ENCODE measurements at regions not wholly inside any gene's neighbourhood (a gene's known extent, or its start where the extent isn't known, plus 50 kb on each side); places are given as distances from the start of the nearest gene placed in this dataset.

DNA sequence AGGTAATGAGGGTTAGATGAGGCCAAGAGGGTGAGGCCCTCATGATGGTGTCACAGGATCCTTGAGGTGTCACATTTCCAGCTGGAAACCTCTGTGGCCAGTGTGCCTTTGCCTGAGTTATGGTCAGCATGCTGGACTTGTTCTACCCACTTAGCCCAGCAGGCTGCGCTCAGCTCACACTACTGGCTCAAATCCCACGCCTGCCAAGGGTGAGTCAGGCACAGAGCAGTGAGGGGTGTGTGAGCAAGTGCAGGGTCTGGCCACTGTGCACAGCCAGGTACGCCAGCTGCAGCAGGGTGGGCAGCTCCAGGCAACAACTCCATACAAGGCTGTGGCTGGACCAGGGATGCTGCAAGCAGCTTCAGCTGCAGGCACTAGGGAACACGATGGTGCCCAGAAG is 616.6 kb upstream of the FSHR start:
- TF ChIP-seq POLR2A (IDR thresholded peaks at IDR 0.05) (no peak), CTCF (IDR thresholded peaks at IDR 0.05) (peak in 5 of 7 experiments; percentile 30 to 61 (median 35))
- H3K4me3 ChIP-seq, result no peak overlapping the region
- no peaks in the 10 kb centered on the region for H3K27me3 ChIP-seq
- WGBS, 5 donors, result 24 to 71% (median 61%) methylated on average over 1 to 4 of the region's 4 CpGs
- no peaks in the 10 kb centered on the region for H3K36me3 ChIP-seq
- no peaks in the 10 kb centered on the region for H3K9me3 ChIP-seq
- no peak overlapping the region for H3K27ac ChIP-seq
- intact Hi-C loops (cut with DNase I; ENCODE audit: low total_unique reads), result no loop called here
- H3K4me1 ChIP-seq, result no peaks in the 10 kb centered on the region
- peak; percentile 62 to 66 for DNase-seq

DNA sequence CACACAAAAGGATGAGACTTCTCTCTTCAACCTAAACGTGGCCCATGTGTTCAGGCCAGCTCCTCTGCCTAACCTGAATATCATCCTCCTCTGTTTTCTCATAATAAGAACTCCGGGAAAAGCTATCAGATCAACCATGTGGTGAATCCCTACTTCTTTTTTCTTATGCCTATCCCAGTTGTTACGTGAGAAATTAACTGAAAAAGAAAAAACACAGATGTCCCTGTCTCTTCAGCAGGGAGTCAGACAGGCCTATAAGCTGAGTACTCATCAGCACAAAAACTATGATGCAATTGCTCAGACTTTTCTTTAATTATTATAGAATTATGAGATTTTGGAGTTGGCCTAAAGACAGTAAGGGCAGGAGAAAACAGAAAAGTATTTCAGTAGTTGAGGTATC is 613.0 kb upstream of the FSHR start:
- 66 to 84% (median 76%) methylated on average over 3 of the region's 3 CpGs for WGBS, 5 donors
- H3K4me1 ChIP-seq, result no peaks in the 10 kb centered on the region
- H3K9me3 ChIP-seq, result no peaks in the 10 kb centered on the region
- H3K36me3 ChIP-seq, result no peaks in the 10 kb centered on the region
- no peak overlapping the region for H3K4me3 ChIP-seq
- H3K27me3 ChIP-seq, result no peaks in the 10 kb centered on the region
- H3K27ac ChIP-seq, result no peak overlapping the region
- TF ChIP-seq POLR2AphosphoS5 (IDR thresholded peaks at IDR 0.05) (no peak), POLR2A (IDR thresholded peaks at IDR 0.05) (no peak), CTCF (IDR thresholded peaks at IDR 0.05) (no peak), EP300 (IDR thresholded peaks at IDR 0.05) (no peak)
- intact Hi-C loops (cut with DNase I; ENCODE audit: low total_unique reads), result no loop called here
- DNase-seq, result no peak

DNA sequence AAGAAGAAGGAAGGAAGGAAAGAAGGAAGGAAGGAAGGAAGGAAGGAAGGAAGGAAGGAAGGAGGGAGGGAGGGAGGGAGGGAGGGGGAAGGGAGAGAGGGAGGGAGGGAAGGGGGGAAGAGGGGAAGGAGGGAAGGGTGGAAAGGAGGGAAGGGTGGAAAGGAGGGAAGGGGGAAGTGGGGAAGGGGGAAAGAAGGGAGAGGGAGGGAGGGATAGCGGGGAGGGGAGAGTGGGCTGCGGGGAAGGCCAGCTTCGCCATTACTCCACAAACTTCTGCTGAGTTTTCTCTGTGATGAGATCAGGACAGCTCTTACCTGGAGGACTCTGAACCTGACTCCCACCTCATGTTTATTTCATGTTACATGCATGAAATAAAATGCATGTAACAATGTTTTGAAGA is 601.5 kb upstream of the FSHR start:
- DNase-seq, result no peak
- Histone ChIP-seq H3K4me1 (no peaks in the 10 kb centered on the region), H3K4me3 (no peak overlapping the region), H3K27ac (no peak overlapping the region), H3K27me3 (no peaks in the 10 kb centered on the region), H3K36me3 (no peaks in the 10 kb centered on the region), H3K9me3 (no peaks in the 10 kb centered on the region)
- 93 to 98% (median 94%) methylated on average over 3 of the region's 3 CpGs for WGBS, 5 donors
- TF ChIP-seq POLR2A (IDR thresholded peaks at IDR 0.05) (no peak), CTCF (IDR thresholded peaks at IDR 0.05) (no peak), EP300 (IDR thresholded peaks at IDR 0.05) (no peak), POLR2AphosphoS5 (IDR thresholded peaks at IDR 0.05) (no peak)
- intact Hi-C loops (cut with DNase I; ENCODE audit: low total_unique reads), result no loop called here

DNA sequence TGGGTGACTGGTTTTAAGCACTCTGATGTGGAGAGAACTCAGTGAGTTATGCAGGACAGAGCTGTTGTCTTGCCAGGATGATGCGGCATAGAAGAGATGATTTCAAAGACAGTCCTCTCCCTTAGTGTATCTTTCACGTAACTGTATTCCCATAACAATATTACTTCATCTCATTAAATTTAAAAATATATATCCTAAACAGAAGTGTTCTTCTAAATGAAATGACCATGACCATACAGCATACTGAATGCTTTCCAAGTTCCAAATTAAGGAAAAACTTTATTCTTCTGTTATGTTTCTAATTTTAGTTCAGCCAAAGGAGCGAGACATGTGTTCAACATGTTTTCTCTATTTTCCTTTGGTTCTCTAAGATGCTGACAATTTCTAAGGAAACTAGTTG is 600.1 kb upstream of the FSHR start:
- intact Hi-C loops (cut with DNase I; ENCODE audit: low total_unique reads), result no loop called here
- no peak for DNase-seq
- WGBS, 5 donors, result 84 to 93% (median 87%) methylated on average over 3 of the region's 3 CpGs
- Histone ChIP-seq H3K27me3 (no peaks in the 10 kb centered on the region), H3K27ac (no peak overlapping the region), H3K4me3 (no peak overlapping the region), H3K4me1 (no peaks in the 10 kb centered on the region), H3K36me3 (no peaks in the 10 kb centered on the region), H3K9me3 (no peaks in the 10 kb centered on the region)
- TF ChIP-seq CTCF (IDR thresholded peaks at IDR 0.05) (no peak), POLR2A (IDR thresholded peaks at IDR 0.05) (no peak)

All from stomach (tissue), 8 donors.